Pons (tissue), 1 donor: ENCODE measurements at regions not wholly inside any gene's neighbourhood (a gene's known extent, or its start where the extent isn't known, plus 50 kb on each side); places are given as distances from the start of the nearest gene placed in this dataset.
"Not testable (repeated sequence)": the region's sequence is repeated elsewhere in the genome, so short reads cannot be mapped to it uniquely, and the experiment has no call there.

Source experiments
- DNase-seq: peaks from one replicate; pipeline ENCODE4 v3.0.0-alpha.2; 2016; ENCODE audit warnings: low spot score

GRCh38 chr9:30301271-30301963 lies 2083.0 kb upstream of the ACO1 start:
- peak; percentile 34 for DNase-seq

GRCh38 chr9:30310711-30311110 lies 2073.7 kb upstream of the ACO1 start:
- DNase-seq: no peak

GRCh38 chr9:30329431-30329830 lies 2055.0 kb upstream of the ACO1 start:
- DNase-seq: peak; percentile 71

- no peak for DNase-seq
These were observed 2035.5 kb upstream of the ACO1 start for GRCh38 chr9:30348904-30349303.

GRCh38 chr9:30349526-30350513 lies 2034.6 kb upstream of the ACO1 start:
- no peak for DNase-seq

GRCh38 chr9:30356221-30356620 lies 2028.2 kb upstream of the ACO1 start:
- no peak for DNase-seq

- no peak for DNase-seq
These were observed 2022.1 kb upstream of the ACO1 start for GRCh38 chr9:30362373-30362772.

GRCh38 chr9:30366140-30366539 lies 2018.3 kb upstream of the ACO1 start:
- not testable (repeated sequence) for DNase-seq

- no peak for DNase-seq
These were observed 2002.2 kb upstream of the ACO1 start for GRCh38 chr9:30382271-30382670.

GRCh38 chr9:30410273-30410672 lies 1974.2 kb upstream of the ACO1 start:
- DNase-seq: no peak

GRCh38 chr9:30411571-30411970 lies 1972.9 kb upstream of the ACO1 start:
- DNase-seq: no peak

- no peak for DNase-seq
These were observed 1925.3 kb upstream of the ACO1 start for GRCh38 chr9:30459156-30459555.

GRCh38 chr9:30476826-30477225 lies 1907.6 kb upstream of the ACO1 start:
- no peak for DNase-seq

GRCh38 chr9:30478684-30479083 lies 1905.8 kb upstream of the ACO1 start:
- no peak for DNase-seq

GRCh38 chr9:30482499-30482898 lies 1901.9 kb upstream of the ACO1 start:
- DNase-seq: no peak

- no peak for DNase-seq
These were observed 1899.8 kb upstream of the ACO1 start for GRCh38 chr9:30484690-30485089.

GRCh38 chr9:30504502-30504905 lies 1879.9 kb upstream of the ACO1 start:
- DNase-seq: no peak

- no peak for DNase-seq
These were observed 1879.1 kb upstream of the ACO1 start for GRCh38 chr9:30505311-30505710.

- DNase-seq: no peak
These were observed 1877.7 kb upstream of the ACO1 start for GRCh38 chr9:30506749-30507148.

- peak; percentile 92 for DNase-seq
These were observed 1877.3 kb upstream of the ACO1 start for GRCh38 chr9:30507166-30507565.

GRCh38 chr9:30511666-30512065 lies 1872.8 kb upstream of the ACO1 start:
- no peak for DNase-seq

- no peak for DNase-seq
These were observed 1865.3 kb upstream of the ACO1 start for GRCh38 chr9:30519166-30519565.

- DNase-seq: no peak
These were observed 1864.7 kb upstream of the ACO1 start for GRCh38 chr9:30519756-30520155.
